ENCODE measurements at regions not wholly inside any gene's neighbourhood (a gene's known extent, or its start where the extent isn't known, plus 50 kb on each side); places are given as distances from the start of the nearest gene placed in this dataset.

DNA sequence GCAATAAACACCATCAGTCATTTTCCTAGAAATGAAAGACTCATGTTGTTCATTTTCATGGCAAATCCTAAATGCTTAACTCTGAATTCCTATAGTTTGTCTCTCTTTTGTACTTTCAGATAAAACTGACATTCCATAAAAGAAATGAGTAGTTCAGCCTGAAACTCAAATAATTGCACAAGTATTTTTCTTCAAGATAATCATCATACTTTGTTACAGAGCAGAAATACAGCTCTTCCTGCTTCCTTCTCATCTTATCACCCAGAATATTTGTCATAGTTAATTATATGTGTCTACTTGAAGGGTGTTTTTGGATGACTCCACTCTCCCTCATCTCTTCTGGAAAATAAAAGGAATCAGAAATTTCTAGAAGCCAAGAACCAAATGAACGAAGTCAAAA, 141.1 kb downstream of the HNMT start:
- TF ChIP-seq, protein P1, sequence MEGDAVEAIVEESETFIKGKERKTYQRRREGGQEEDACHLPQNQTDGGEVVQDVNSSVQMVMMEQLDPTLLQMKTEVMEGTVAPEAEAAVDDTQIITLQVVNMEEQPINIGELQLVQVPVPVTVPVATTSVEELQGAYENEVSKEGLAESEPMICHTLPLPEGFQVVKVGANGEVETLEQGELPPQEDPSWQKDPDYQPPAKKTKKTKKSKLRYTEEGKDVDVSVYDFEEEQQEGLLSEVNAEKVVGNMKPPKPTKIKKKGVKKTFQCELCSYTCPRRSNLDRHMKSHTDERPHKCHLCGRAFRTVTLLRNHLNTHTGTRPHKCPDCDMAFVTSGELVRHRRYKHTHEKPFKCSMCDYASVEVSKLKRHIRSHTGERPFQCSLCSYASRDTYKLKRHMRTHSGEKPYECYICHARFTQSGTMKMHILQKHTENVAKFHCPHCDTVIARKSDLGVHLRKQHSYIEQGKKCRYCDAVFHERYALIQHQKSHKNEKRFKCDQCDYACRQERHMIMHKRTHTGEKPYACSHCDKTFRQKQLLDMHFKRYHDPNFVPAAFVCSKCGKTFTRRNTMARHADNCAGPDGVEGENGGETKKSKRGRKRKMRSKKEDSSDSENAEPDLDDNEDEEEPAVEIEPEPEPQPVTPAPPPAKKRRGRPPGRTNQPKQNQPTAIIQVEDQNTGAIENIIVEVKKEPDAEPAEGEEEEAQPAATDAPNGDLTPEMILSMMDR (IDR thresholded peaks at IDR 0.05): no peak
- TF ChIP-seq POLR2A (IDR thresholded peaks at IDR 0.05): no peak

All from transverse colon (tissue), 3 donors.